AG09309 (cell line): ENCODE measurements at regions not wholly inside any gene's neighbourhood (a gene's known extent, or its start where the extent isn't known, plus 50 kb on each side); places are given as distances from the start of the nearest gene placed in this dataset.

Source experiments
- DNase-seq: peaks from one replicate; pipeline ENCODE4 v3.0.0-alpha.2; 2010; ENCODE audit warnings: low read depth
- H3K4me3 ChIP-seq: 2 replicates; pipeline ENCODE4 v1.5.1; 2011; ENCODE audit warnings: mild to moderate bottlenecking, low read depth, low read length, moderate library complexity; ENCODE audit not compliant: control insufficient read depth
- CTCF ChIP-seq: IDR thresholded peaks from 2 replicates; pipeline ENCODE4 v1.5.1; 2011; ENCODE audit warnings: mild to moderate bottlenecking, low read depth, low read length, inconsistent platforms; ENCODE audit not compliant: insufficient read depth, control insufficient read depth; ENCODE audit errors: missing control alignments

GRCh38 chr16:75943705-75944514, 217.6 kb upstream of the CPHXL start:
- H3K4me3 ChIP-seq: no peak overlapping the region
- DNase-seq: no peak
- TF ChIP-seq CTCF: no peak

GRCh38 chr16:75945916-75946457, 219.7 kb upstream of the CPHXL start:
- DNase-seq: no peak
- H3K4me3 ChIP-seq: no peak overlapping the region
- TF ChIP-seq CTCF: no peak

GRCh38 chr16:75947626-75948239, 221.4 kb upstream of the CPHXL start:
- DNase-seq: no peak
- TF ChIP-seq CTCF: no peak
- no peak overlapping the region for H3K4me3 ChIP-seq

- TF ChIP-seq CTCF: no peak
- no peak for DNase-seq
Observed at GRCh38 chr16:75948441-75948840, 222.2 kb upstream of the CPHXL start.

GRCh38 chr16:75948886-75949285, 222.6 kb upstream of the CPHXL start:
- H3K4me3 ChIP-seq: no peak overlapping the region
- TF ChIP-seq CTCF: no peak
- no peak for DNase-seq

More at GRCh38 chr16:75948441-75948840, 222.2 kb upstream of the CPHXL start:
- no peak overlapping the region for H3K4me3 ChIP-seq

GRCh38 chr16:75952124-75952523, 225.8 kb upstream of the CPHXL start:
- DNase-seq: no peak
- H3K4me3 ChIP-seq: no peak overlapping the region
- no peak for TF ChIP-seq CTCF
